NCI-H2196 treated with DMSO at 0.1 percent for 48 hours (cell line): ENCODE measurements at regions not wholly inside any gene's neighbourhood (a gene's known extent, or its start where the extent isn't known, plus 50 kb on each side); places are given as distances from the start of the nearest gene placed in this dataset.

Experiments
- DNase-seq: peaks from one replicate; lab custom pipeline; 2025; ENCODE audit not compliant: unreplicated experiment; lab: John Stamatoyannopoulos, UW

DNA sequence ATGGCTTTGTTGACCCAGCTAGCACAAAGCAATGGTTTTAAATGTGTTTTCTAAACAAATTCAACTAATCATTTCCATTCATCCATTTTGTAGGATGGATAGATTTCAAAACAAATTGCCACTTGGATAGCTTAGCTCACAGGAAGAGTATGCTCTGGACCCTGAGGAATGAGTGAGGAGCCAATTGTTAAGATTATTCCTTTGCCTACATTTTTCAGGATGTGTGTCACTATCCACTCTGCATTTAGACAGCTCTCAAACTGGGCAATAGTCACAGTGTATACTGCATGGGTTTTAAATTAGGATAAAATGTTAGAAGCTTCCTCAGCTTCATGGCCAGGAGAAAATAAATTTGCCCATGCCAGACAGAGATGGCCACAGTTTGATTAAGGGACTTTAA lies 605.6 kb upstream of the TEX47 start:
- DNase-seq = no peak

DNA sequence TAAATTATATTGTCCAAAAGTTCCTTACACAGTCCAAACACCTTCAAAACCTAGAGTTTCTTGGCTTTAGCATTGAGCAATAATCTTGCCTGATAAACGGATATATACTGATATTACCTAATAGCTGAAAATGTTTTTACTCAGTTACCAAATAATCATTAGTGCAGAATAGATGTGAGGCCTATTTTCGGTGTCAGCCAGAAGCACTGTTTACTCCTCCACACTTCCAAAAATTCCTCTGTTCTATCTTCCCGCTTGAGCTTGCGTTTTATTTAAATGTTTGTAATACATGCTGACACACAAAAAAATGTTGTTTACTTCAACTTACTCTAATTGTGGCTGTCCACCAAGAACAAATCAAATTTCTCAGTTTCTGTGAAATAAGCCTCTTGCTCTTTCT lies 606.2 kb upstream of the TEX47 start:
- DNase-seq = no peak

DNA sequence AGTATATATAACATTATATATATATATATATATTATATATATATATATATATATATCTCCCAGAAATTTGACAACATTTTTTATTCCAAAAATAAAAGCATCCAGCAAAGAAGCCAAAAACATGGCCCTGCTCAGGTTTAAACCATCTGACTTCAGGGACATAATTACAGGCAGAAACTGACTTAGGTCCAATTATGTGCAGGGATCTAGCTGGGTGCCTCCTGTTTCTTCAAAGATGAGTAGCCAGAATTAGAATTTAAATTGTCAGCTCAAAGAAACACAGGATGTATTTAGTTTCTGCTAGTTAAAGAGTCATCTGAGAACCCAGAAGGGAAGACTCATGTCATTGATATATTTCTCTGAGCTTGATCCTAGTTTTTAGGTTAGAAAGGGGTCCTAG lies 656.4 kb upstream of the TEX47 start:
- DNase-seq = no peak

DNA sequence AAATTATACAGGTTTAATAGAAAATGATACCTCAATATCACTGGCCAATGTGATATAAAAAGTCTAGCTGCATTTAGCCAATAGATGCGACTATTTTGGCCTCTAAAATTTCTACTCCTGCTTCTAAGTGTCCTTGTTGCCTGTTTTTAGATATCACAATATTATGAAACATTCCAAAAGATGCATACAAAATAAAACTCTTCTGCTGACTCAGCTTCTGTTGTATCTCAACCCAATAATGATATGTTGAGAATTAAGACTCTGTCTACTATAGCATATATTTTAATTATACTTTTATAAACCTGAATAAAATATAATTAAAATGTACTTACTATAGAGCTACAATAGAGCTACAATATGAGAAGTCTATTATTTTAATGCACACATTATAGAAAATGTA lies 661.0 kb upstream of the TEX47 start:
- no peak for DNase-seq

DNA sequence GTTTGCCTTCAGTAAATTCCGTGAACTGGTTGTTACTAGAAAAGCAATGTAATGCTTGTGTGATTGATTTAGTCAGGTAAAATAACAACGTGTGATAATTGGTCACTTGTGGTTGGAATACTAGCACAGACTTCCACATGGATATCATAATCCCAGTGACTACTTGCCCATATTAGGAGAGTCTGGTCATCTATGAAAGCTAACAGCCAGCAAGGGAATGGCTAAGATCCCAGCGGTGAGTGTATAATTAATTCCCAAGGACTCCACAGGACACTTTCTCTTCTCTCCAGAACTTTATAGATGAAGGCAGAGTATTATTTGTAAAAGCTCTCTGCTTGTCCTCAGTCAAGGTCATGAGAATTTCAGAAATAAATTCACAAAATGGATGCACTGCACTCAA lies 662.6 kb upstream of the TEX47 start:
- no peak for DNase-seq

DNA sequence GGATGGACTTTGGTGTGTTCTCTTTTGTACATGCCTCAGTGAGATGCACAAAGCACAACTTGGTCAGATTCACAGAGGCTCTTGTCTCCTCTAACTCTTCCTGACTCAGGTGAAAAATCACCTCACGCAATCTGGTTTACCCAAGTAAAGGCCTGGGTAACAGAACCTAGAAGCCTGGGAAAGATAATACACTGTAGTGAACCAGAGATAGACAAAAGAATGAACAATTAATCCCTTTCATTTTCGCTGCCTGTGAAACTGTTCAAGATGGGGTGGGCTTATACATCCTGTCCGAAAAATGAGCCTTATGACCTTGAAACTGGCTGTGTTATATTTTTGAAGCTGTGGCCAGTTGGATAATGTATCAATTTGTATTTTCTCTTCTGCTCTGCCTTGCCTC lies 678.9 kb upstream of the TEX47 start:
- DNase-seq = no peak

DNA sequence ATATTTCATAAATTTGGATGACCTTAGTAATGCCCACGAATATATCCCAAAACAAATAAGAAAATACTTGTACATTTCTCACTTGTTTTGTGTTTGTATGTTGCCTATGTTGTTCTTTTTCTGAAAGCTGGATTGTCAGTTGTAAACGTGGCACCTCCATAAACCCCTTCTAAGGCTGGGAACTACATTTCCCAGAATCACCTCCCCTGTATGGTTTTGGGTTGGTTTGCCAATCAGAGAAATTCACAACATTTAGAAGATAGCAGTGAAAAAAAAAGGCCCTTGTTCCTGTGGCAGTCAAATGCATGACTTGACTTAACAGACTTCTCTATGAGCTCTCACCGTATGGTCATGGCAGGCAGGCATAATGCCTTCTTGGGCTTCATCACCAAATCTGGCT lies 676.3 kb upstream of the STEAP1 start:
- DNase-seq = no peak

DNA sequence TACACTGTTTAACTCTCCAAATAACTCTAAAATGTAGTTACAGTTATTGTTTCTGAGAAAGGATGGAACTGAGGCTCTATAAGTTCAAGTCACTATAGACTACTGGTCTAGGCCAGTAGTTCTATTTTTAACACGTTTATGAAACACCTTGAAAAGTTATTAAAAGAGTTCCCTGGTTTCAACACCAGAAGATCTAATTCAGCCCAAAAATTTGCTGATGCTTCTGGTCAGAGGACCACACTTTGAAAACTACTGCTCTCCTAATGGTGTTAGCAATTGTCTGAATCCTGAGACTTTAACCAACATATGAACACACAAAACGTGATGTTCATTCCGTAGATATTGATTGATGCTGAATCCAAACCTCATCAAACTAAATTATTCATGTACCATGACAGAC lies 658.6 kb upstream of the STEAP1 start:
- DNase-seq = no peak

DNA sequence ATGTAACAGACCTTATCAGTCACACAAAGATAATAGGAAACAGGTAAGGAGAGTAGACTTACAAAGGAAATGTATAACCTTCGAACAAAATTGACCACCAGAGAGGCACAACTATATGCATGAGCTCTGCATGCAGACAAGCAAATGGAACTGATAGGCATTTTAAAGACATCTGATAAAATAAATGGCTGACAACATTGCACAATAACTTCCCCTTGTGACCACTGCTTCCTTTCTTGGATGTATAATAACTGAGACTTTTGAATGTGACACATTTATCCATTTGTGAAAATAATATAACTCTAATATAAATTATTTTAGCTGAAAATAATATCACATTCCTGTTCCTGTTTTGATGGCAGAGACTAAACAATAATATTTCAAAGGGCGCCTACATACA lies 654.2 kb upstream of the STEAP1 start:
- no peak for DNase-seq

DNA sequence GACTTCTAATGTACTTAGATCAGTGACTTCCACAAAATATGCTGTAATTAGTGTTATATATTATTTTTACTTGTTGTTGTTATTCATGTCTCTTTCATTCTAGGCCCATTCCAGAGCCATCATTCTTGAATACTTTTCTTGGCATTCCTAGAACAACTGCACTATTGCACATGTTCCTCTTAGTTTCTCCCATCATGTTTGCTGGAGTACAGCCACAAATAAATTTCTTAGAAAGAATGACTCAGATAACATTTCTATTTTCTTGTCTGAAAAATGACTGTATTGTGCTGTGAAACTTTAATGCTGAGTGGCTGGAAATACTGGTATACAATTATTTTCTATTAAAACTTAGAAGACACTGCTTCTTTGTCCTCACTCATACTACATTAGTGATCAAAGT lies 651.0 kb upstream of the STEAP1 start:
- DNase-seq = no peak

DNA sequence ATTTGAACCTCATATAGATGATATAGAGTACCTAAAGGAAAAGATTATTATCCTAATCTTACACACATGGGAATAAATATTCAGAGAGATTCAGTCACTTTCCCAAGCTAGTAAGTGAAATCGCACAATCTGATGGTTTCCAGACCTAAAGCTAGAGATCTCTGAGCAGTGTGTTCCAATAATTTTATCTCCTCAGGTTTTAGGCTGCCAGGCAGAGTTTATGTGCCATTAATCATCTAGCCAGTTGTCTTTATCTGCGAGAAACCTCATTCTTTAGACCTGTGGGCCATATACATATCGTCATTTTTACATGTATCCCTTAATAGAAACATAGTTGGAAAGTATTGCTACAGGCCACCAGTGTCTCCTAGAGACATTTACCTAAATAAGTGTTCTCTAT lies 647.2 kb upstream of the STEAP1 start:
- no peak for DNase-seq

DNA sequence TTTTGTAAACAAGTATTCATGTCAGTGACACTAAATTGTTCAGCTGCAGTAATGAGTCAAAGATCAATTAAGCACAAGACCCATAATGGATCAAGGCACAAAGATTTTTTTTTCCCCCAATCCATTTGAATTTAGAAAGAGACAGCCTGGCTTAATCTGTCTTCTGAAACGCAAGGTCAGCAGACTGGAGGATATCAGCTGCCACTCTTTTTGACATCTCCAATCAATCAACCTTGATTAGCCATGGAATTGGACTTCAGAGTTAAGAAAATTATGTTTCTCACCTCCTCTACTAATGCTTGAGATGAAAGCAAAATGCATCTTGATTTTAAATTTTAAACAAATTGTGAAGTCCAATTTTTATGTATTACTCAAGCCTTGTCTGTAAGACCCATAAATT lies 642.4 kb upstream of the STEAP1 start:
- no peak for DNase-seq

DNA sequence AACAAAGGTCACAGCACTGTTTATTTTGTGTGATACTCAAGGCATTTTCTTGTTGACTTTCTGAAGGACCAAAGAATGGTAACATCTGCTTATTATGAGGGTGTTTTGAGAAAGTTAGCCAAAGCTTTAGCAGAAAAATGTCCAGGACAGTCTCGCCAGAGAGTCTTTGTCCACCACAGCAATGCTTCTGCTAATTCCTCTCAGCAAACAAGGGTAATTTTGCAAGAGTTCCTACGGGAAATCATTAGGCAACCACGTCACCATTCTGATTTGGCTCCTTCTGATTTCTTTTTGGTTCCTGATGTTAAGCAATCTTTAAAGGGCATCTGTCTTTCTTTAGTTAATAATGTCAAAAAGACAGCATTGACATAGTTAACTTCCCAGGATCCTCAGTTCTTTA lies 639.3 kb upstream of the STEAP1 start:
- no peak for DNase-seq

DNA sequence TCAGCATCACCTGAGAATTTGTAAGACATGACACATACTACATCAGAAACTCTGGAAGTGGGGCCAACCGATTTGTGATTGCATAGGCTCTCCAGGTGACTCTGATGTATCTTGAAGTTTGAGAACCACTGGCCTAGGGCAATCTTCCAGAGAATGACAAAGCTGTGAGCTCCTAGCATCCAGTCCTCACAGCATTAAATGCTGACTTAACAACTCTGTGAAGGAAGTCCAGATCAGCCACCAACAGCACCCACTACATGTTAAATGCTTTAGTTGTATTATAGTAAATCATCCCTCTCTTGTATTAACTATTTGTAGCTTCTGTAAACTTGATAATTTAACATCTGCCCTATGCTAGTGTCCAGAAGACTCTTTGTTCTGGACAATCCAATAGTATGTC lies 636.5 kb upstream of the STEAP1 start:
- DNase-seq = no peak

DNA sequence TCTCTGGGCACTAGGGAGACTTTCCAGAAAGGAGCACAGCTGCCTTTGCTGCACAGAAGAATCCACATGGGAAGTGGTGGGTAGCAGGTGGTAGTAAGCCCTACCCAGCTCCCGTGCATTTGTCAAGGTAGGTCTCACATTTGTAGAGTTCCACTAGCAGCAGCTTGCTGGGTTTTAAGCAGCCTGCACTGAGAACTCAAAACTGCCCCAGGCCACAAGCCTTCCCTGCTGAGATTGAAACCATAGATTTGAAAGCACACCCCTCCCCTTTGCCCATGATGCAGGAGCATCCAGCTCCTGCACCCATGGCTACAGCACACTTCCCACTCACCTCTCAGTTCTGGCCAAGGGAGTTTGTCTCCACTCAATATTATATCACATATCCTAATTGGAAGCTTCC lies 604.5 kb upstream of the STEAP1 start:
- DNase-seq = no peak

DNA sequence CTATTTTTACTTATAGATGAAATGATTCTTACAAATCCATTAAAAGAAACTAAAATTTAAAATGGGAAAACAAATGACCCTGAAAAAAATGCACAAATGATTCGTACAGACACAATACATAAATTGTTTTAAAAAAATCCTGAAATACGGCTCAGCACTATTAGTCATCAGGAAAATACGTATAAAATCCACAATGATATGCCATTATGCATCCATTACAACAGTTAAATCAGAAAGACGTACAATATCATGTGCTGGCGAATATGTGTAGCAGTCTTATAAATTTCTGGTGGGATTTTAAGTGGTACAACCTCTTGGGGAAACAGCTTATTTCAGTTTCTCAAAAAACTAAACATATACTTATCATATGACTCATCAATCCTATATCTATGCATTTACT lies 600.1 kb upstream of the STEAP1 start:
- DNase-seq = no peak

DNA sequence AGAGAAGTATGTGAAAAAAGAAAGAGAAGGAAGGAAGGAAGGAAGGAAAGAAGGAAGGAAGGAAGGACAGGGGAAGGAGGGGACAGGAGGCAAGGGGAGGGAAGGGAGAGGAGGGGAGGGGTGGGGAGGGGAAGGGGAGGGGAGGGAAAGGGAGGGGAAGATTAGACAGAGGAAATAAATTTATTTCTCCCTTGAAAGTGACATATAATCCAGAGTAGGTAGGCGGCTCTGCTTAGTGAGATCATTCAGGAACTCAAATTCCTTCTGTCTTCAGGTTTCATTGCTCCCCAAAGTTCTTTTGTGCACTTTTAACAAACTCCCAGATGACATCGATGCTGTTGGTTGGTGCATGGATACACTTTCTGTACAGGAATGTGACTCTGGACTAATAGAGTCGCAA lies 594.7 kb upstream of the STEAP1 start:
- no peak for DNase-seq

DNA sequence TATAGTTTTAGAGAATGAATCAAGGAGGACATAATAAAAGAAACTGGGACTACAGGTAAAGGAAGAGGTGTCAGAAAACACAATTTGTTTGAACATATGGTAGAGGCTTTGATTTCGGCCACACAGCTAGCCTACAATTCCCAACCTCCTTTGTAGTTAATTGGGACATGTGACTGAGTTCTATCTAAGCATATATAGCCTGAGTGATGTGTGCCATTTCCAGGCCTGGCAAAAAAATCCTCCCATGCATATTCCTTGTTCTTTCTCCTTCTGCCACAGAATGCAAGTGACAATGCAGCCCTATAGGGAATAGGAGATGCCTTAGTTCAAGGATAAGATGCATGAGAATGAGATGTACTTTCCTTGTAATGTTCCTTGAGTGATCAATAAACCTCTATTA lies 590.7 kb upstream of the STEAP1 start:
- no peak for DNase-seq

DNA sequence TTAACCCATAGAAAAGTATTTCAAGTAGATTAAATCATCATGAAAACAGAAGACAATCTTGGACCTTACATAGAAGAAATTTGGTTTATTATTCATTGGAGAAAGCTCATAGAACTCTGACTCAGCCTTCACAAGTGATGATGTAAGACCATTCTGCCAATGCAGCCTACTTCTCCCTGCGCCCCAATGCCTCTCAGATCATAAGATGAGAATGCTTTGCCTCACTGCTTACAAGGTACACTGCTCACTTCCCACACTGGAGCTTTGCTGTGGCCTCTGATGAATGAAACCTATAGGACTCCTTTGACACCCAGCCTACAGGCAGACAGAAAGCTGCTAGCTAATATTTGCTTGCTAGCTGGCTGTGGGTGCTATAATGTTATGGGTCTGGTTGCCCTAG lies 569.4 kb upstream of the STEAP1 start:
- DNase-seq = no peak

DNA sequence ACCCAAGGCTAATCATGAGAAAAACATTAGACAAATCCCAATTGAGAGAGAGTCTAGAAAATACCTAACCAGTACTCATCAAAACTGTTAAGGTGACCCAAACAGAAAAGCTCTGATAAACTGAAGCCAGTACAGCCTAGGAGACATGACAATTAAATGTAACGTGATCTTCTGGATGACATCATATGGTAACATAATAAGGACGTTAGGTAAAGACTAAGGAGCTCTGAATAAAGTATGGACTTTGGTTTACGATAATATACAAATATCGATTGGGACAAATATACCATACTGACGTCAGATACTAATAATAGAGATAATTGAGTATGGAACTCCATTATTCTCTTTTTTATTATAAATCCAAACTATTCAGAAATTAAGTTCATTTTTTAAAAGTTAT lies 561.1 kb upstream of the STEAP1 start:
- DNase-seq = no peak

DNA sequence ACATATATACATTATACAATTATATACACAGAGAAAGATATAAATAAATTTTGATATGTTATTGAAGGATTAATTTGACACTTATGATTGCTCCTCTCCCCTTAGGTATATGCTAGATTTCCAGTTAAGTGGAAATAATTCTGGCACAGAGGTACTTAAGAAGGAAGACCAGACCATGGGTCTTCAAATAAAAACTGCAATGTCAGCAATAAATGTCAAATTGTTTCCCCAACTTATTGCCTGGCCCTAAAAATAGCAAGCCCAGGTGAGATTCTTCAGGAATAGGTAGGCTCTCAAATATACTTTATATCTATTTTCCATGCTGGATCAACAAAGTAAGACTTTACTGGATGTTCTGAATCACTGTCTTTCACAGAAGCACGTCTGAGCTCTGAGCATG lies 551.3 kb upstream of the STEAP1 start:
- no peak for DNase-seq

DNA sequence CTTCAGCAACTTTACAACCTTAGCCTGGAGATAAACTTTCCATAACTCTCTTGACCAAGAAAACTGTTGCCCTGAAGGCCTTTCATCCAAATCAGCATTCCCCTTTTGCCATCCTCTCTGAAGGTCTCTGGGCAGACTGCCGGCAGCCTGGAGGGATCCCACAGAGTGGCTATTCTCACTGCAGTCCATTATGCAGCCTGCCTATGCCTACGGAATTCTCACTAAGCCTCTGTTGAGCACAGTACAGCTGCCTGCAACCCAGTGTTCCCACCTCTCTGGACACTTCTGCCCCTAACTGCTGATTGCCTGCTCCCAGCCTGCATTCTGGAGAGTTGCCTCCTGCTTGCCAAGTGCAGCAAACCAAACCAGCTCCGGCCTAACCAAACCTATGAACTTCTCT lies 548.9 kb upstream of the STEAP1 start:
- DNase-seq = no peak

DNA sequence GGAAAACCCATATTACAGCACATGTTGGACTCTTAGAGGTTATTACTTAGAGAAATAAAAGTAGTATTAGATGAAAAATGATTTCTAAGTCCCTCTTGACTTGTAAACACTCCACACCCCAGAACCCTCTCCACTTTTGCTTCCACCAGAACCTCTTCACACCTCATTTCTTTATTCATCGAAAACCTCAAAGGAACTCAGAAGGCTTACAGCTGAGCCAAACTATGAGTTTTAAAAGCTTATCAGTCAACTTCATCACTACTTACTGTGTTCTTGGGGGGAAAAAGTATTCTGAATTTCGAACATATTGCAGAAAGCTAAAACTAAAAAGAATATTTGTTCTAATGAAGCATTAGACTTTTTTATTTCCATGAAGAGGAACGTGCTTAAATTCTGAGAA lies 547.8 kb upstream of the STEAP1 start:
- DNase-seq = no peak

DNA sequence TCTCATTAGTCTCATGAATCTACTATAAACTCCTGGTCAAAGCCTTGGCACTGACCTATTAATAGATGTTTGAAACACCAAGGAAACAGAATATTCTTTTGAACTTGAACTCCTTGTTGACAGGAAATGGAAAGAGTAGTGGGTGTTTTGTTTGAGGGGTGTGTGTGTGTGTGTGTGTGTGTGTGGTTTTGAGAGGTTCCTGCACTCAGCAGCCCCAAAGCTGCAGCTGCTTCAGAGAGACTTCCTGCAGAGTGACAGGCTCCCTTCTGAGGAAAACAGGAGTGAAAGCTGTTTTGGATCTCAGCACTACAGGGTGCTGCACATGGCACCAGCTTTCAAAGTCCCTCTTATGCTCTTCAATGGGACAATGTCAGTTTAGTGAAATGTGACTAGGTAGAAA lies 546.5 kb upstream of the STEAP1 start:
- DNase-seq = no peak
